Astrocyte of the cerebellum (primary cell): ENCODE measurements at regions not wholly inside any gene's neighbourhood (a gene's known extent, or its start where the extent isn't known, plus 50 kb on each side); places are given as distances from the start of the nearest gene placed in this dataset.

Experiments used
- DNase-seq: peaks from one replicate; pipeline ENCODE4 v3.0.0-alpha.2; 2011; ENCODE audit warnings: low read depth
- H3K4me3 ChIP-seq: 2 replicates; pipeline ENCODE4 v1.5.1; 2011; ENCODE audit warnings: mild to moderate bottlenecking, low read depth, low read length, moderate library complexity
- in situ Hi-C: cut with HindIII; loops from 2 replicates; pipeline ENCODE4 v1.10.0; 2017; ENCODE audit warnings: low sequenced_read_pairs
- TF ChIP-seq, protein P1 (sequence below): IDR thresholded peaks from 2 replicates; pipeline ENCODE4 v1.5.1; 2012; ENCODE audit warnings: low read length, low read depth, moderate library complexity, mild to moderate bottlenecking; ENCODE audit errors: missing control alignments

DNA sequence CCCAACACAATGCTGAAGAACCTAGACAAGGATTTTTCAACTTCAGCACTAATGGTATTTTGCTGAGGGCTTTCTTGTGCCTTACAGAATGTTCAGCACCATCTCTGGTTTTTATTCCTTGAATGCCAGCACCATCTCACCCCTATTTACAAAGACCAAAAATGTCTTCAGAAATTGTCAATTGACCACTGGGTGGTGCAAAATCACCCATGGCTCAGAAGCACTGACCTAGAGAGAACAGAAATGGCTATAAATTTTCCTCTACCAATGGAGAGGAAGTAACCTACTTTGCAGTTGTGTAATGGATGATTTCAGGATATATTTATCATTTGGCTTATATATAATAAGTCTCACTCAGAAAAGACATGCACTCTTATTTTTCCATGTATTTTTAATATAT, 431.0 kb upstream of the IRAK1BP1 start:
- TF ChIP-seq, protein P1, sequence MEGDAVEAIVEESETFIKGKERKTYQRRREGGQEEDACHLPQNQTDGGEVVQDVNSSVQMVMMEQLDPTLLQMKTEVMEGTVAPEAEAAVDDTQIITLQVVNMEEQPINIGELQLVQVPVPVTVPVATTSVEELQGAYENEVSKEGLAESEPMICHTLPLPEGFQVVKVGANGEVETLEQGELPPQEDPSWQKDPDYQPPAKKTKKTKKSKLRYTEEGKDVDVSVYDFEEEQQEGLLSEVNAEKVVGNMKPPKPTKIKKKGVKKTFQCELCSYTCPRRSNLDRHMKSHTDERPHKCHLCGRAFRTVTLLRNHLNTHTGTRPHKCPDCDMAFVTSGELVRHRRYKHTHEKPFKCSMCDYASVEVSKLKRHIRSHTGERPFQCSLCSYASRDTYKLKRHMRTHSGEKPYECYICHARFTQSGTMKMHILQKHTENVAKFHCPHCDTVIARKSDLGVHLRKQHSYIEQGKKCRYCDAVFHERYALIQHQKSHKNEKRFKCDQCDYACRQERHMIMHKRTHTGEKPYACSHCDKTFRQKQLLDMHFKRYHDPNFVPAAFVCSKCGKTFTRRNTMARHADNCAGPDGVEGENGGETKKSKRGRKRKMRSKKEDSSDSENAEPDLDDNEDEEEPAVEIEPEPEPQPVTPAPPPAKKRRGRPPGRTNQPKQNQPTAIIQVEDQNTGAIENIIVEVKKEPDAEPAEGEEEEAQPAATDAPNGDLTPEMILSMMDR: peak; percentile 41
- DNase-seq: peak; percentile 8
- in situ Hi-C loops: no loop called here
- H3K4me3 ChIP-seq: no peak overlapping the region

DNA sequence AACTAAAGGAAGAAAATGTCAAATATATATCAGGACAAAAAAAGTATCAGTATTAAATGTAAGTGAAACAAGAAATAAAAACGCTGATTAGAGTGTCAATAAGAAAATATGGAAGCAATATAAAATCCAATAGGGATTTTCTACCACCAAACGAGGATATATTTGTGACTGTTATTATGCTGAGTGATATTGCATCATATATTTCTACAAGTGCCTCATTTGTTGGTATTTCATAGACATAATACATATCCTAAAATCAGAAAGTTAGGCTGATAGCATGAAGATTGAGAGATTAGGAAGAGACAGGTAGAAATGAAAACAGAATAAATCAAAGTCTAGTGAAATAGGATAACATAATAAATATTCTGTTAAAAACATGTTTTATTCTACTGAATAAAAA, 429.2 kb upstream of the IRAK1BP1 start:
- in situ Hi-C loops: no loop called here
- H3K4me3 ChIP-seq: no peak overlapping the region
- no peak for DNase-seq
- TF ChIP-seq, protein P1: no peak

DNA sequence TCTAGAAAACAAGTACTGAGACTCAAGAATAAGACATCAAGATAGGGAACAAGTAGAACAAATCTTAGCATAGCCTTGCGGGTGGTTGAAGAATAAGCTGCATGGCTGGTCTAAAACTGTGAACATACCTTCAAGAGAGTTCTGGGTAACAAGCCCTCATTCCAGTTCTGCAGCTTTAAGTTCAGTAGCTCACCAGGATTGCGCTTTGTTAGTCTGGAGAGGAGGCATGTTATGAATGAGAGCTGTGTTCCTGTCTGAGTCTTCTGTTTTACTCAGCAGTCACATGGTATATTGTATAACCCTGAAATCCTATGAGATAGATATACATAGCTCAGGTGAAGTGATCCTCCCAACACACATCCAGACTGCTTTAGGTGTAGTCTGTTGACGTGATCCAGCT, 406.6 kb upstream of the IRAK1BP1 start:
- TF ChIP-seq, protein P1: no peak
- no peak for DNase-seq
- in situ Hi-C loops: no loop called here

DNA sequence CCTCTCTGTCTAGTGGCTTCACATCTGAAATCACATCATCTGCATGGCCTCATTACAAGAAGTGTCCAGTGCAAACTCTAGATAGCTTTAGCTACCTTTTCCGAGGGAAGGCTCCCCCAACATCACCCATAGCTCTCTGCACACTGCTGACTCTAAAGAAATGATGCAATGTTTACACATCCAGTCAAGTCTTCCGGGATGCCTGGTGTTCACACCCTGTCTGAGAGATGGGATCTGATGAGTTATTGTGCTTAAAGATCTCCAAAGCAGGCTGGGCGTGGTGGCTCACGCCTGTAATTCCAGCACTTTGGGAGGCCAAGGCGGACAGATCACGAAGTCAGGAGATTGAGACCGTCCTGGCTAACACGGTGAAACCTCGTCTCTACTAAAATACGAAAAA, 404.6 kb upstream of the IRAK1BP1 start:
- TF ChIP-seq, protein P1: no peak
- in situ Hi-C loops: no loop called here
- no peak overlapping the region for H3K4me3 ChIP-seq
- DNase-seq: no peak

More for the DNA sequence above, 406.6 kb upstream of the IRAK1BP1 start:
- no peak overlapping the region for H3K4me3 ChIP-seq

DNA sequence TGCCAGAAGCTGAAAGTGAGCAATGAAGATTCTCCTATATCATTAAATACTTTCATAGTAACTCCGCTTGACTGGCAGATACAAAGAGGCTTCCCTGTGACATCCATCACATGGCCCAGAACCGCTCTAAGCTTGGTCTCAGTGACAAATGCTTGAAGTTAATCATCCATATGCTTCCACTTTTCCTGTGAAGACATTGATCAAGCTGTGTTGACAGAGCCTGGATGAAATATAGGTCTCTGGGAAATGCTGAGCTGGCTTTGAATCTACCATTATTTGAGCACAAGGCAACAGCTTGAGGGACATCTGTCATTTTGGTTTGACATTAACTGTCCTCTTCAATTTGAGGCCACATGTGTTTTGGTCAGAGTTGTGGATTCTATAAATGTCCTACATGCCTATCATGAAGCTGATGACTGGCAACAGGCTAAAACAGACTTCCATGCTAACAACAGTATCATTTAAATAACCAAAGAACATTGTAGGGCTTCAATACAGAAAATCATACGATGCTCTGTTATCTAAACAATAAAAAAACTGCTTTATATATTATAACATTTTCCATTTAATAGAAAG, 402.2 kb upstream of the IRAK1BP1 start:
- TF ChIP-seq, protein P1: no peak
- no peak for DNase-seq
- in situ Hi-C loops: no loop called here

DNA sequence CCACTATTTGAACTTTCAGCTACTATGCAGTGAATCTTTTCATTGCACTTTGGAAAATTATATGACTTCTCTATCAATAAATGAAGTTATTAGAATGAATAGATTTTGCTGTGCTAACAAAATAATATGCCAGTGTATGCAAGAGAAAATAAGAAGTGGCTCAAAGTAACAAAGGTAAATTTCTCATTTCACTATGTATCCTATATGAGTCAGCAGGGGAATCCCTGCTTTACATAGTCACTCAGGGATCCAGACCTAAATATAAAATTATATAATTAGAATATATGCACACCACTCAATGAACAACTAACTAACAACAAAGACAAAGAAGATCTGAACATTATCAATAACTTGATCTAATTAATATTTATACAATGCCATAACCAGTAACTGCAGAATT, 390.8 kb upstream of the IRAK1BP1 start:
- in situ Hi-C loops: no loop called here
- no peak for DNase-seq
- H3K4me3 ChIP-seq: no peak overlapping the region
- TF ChIP-seq, protein P1: no peak

More for the DNA sequence above, 402.2 kb upstream of the IRAK1BP1 start:
- H3K4me3 ChIP-seq: no peak overlapping the region
